ENCODE measurements at regions not wholly inside any gene's neighbourhood (a gene's known extent, or its start where the extent isn't known, plus 50 kb on each side); places are given as distances from the start of the nearest gene placed in this dataset.

- Histone ChIP-seq H3K9me3 (ENCODE audit: control insufficient read depth in 1 of 2, insufficient read depth in 1 of 2, low read depth in 1 of 2, low read length in 2 of 2) (no peaks in the 10 kb centered on the region), H3K4me3 (replicated peaks in 1 of 2; ENCODE audit: low read depth in 1 of 2, low read length in 2 of 2) (no peak overlapping the region), H3K4me1 (ENCODE audit: control insufficient read depth in 1 of 2, insufficient read depth in 2 of 2, low read length in 2 of 2) (no peaks in the 10 kb centered on the region), H3K9me2 (ENCODE audit: insufficient read depth) (no peaks in the 10 kb centered on the region), H3K36me3 (ENCODE audit: control insufficient read depth in 1 of 2, insufficient read depth in 2 of 2, low read length in 2 of 2) (no peaks in the 10 kb centered on the region), H3K9ac (ENCODE audit: low read length) (no peak overlapping the region), H4K20me1 (ENCODE audit: insufficient read depth) (no peaks in the 10 kb centered on the region), H2AFZ (ENCODE audit: low read depth, low read length, poor library complexity, severe bottlenecking) (no peak overlapping the region), H3K4me2 (ENCODE audit: low read length) (no peak overlapping the region), H3K79me2 (ENCODE audit: insufficient read depth, low read length) (no peaks in the 10 kb centered on the region), H3K27me3 (ENCODE audit: insufficient read depth, low read length) (no peaks in the 10 kb centered on the region), H3K27ac (ENCODE audit: low read depth, low read length) (no peak overlapping the region)
- ATAC-seq (no peak), DNase-seq (ENCODE audit: low read depth, low spot score) (no peak)
- TF ChIP-seq SIN3A (IDR thresholded peaks at IDR 0.05; ENCODE audit: low read depth) (no peak), FOSL1 (IDR thresholded peaks at IDR 0.05; ENCODE audit: low read depth) (no peak), SRF (IDR thresholded peaks at IDR 0.05; ENCODE audit: low read depth) (no peak), ZFX (IDR thresholded peaks at IDR 0.05) (no peak), RAD21 (IDR thresholded peaks at IDR 0.05; ENCODE audit: low read depth) (no peak), EZH2phosphoT487 (IDR thresholded peaks at IDR 0.05; ENCODE audit: borderline replicate concordance) (no peak), ATF3 (IDR thresholded peaks at IDR 0.05) (no peak), JUND (IDR thresholded peaks at IDR 0.05) (no peak), SP1 (IDR thresholded peaks at IDR 0.05; ENCODE audit: low read depth) (no peak), CBX3 (IDR thresholded peaks at IDR 0.05; ENCODE audit: low read depth) (no peak), POLR2AphosphoS5 (IDR thresholded peaks at IDR 0.05; ENCODE audit: low read depth, low read length) (no peak), YY1 (IDR thresholded peaks at IDR 0.05; ENCODE audit: extremely low read depth, insufficient replicate concordance, low read depth, low read length) (no peak), EGR1 (IDR thresholded peaks at IDR 0.05; ENCODE audit: low read depth) (no peak)
- TF ChIP-seq, protein P1, sequence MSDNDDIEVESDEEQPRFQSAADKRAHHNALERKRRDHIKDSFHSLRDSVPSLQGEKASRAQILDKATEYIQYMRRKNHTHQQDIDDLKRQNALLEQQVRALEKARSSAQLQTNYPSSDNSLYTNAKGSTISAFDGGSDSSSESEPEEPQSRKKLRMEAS (IDR thresholded peaks at IDR 0.05): no peak
- intact Hi-C loops (cut with micrococcal nuclease): no loop called here
- ChIA-PET RAD21 (ENCODE audit: low non-redundant PET in 1 of 2, low total read pairs in 2 of 2, uncharacterized antibody in 2 of 2, unreplicated experiment in 2 of 2) (no interaction called here), CTCF (no interaction called here), POLR2A (no interaction called here)
- no TSS peak for BruUV-seq (replicated peaks)
Measured at GRCh38 chr1:219500327-219500897, 112.5 kb downstream of the ZC3H11B start.

Data from HCT116 (cell line).